ENCODE measurements at regions not wholly inside any gene's neighbourhood (a gene's known extent, or its start where the extent isn't known, plus 50 kb on each side); places are given as distances from the start of the nearest gene placed in this dataset.
"Not testable (repeated sequence)": the region's sequence is repeated elsewhere in the genome, so short reads cannot be mapped to it uniquely, and the experiment has no call there.

- TF ChIP-seq CTCF (IDR thresholded peaks at IDR 0.05; ENCODE audit: borderline replicate concordance, extremely low read depth, insufficient read depth): no peak
- Histone ChIP-seq H3K27ac (ENCODE audit: low read depth in 2 of 2, low read length in 2 of 2) (no peak overlapping the region), H3K9ac (ENCODE audit: low read length in 3 of 3) (no peak overlapping the region), H3K36me3 (ENCODE audit: control insufficient read depth in 2 of 3, insufficient read depth in 3 of 3, low read length in 3 of 3) (no peaks in the 10 kb centered on the region), H3K27me3 (ENCODE audit: control insufficient read depth, insufficient read depth, low read length) (no peaks in the 10 kb centered on the region), H3K4me1 (ENCODE audit: control insufficient read depth in 2 of 3, insufficient read depth in 2 of 3, low read depth in 1 of 3, low read length in 3 of 3) (no peaks in the 10 kb centered on the region), H3K4me3 (ENCODE audit: low read length in 3 of 3) (no peak overlapping the region), H3K9me3 (ENCODE audit: control insufficient read depth in 2 of 3, insufficient read depth in 1 of 3, low read length in 3 of 3) (no peaks in the 10 kb centered on the region)
- FAIRE-seq (no peak), DNase-seq (peak in 2 of 5 donors; percentile 31 to 37)
- intact Hi-C loops (cut with DNase I): no loop called here
Measured at GRCh38 chr9:85077944-85078343, 408.4 kb downstream of the NTRK2 start.

- H3K9me3 ChIP-seq (ENCODE audit: control insufficient read depth in 2 of 3, insufficient read depth in 1 of 3, low read length in 3 of 3); H3K27ac ChIP-seq (ENCODE audit: low read depth in 2 of 2, low read length in 2 of 2); H3K9ac ChIP-seq (ENCODE audit: low read length in 3 of 3); FAIRE-seq; intact Hi-C loops (cut with DNase I); H3K36me3 ChIP-seq (ENCODE audit: control insufficient read depth in 2 of 3, insufficient read depth in 3 of 3, low read length in 3 of 3); H3K4me3 ChIP-seq (ENCODE audit: low read length in 3 of 3); H3K4me1 ChIP-seq (ENCODE audit: control insufficient read depth in 2 of 3, insufficient read depth in 2 of 3, low read depth in 1 of 3, low read length in 3 of 3); H3K27me3 ChIP-seq (ENCODE audit: control insufficient read depth, insufficient read depth, low read length); DNase-seq: not testable (repeated sequence)
Measured at GRCh38 chr9:85077146-85077545, 407.6 kb downstream of the NTRK2 start.
